Stimulated activated CD4-positive, alpha-beta T cell treated with anti-CD3 and anti-CD28 coated beads, Interleukin-1b, Interleukin-23, amount 100 ng/mL, for 24 hours (primary cell): ENCODE measurements at regions not wholly inside any gene's neighbourhood (a gene's known extent, or its start where the extent isn't known, plus 50 kb on each side); places are given as distances from the start of the nearest gene placed in this dataset.

Experiments used
- DNase-seq, 4 experiments: peaks; one replicate each; pipeline ENCODE4 v3.0.0-alpha.2; 2020; ENCODE audit warnings: low read depth in 4 of 4, low spot score in 1 of 4

GRCh38 chr15:91520850-91521249 lies 332.7 kb upstream of the SLCO3A1 start:
- DNase-seq, result no peak

DNA sequence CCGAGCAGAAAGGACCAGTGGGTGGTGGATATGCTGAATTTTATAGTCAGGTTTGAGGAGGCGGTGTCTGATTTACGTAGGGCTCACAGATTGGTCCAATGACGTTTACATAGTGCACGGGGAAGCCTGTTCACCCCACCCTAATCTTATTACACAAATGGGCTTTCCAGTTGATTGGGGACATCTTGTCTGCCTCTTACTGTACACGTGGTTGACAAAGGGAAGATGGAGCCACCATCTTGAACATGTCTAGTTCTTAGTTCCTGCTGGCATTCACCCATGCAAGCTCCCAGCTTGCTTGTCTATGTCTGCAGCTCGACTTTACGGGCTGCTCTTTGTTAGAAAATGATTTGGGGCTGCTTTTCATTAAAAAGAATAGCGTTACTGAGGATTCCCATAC lies 332.0 kb upstream of the SLCO3A1 start:
- DNase-seq, result no peak

DNA sequence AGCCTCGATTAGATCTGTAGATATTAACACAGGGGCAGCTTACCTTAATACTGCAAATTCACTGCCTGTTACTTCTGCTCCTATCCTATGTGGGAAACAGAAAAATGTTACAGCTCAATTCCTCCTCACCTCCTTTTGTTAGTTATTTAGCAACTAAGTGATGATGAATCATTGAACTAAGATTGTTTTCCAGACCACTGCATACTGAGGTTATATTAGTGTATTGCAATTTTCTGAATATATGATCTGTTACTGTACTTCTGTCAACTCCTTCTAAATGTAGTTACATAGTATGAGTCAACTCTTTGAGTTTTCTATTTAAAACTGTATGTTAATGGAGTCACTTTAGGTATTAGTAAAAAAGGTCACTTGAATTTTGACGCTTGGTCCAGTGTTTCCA lies 331.5 kb upstream of the SLCO3A1 start:
- DNase-seq, result no peak

GRCh38 chr15:91522605-91523332 lies 330.7 kb upstream of the SLCO3A1 start:
- DNase-seq, result no peak

- DNase-seq, result no peak
Observed at GRCh38 chr15:91523596-91523995, 329.9 kb upstream of the SLCO3A1 start.

- no peak for DNase-seq
Observed at GRCh38 chr15:91524534-91524933, 329.0 kb upstream of the SLCO3A1 start.

- DNase-seq, result no peak
Observed at GRCh38 chr15:91525751-91526150, 327.8 kb upstream of the SLCO3A1 start.

DNA sequence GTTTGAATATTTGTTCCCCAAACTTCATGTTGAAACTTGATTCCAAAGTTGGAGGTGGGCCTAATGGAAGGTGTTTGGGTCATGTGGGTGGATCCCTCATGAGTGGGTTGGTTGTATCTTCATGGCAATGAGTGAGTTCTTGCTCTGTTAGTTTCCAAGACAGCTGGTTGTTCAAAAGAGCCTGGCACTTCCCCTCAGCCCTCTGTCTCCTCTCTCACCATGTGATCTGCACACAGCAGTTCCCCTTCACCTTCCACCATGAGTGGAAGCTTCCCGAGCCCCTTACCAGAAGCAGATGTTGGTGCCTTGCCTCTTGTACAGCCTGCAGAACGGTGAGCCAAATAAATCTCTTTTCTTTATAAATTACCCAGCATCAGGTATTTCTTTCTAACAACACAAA lies 327.1 kb upstream of the SLCO3A1 start:
- DNase-seq, result no peak

DNA sequence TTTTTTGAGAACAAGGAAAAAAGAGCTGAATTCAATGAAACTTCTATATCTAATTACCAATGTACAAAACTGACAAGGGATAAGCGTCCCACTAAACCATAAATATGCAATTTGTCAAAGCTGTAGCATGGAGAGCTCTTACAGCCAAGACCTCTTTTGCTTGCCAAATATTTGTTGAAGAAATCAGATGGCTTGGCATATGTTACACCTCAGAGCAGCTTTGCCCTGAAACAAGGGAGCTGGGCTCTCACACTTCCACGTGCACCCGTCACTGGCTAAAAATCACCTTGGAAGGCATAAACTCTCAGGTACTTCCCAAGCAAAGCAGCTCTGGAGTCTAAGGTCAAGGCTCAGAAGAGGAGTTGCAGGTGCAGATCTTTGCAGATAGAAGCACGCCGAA lies 324.7 kb upstream of the SLCO3A1 start:
- no peak for DNase-seq

GRCh38 chr15:91529534-91529933 lies 324.0 kb upstream of the SLCO3A1 start:
- DNase-seq, result no peak

GRCh38 chr15:91530279-91530678 lies 323.2 kb upstream of the SLCO3A1 start:
- no peak for DNase-seq

DNA sequence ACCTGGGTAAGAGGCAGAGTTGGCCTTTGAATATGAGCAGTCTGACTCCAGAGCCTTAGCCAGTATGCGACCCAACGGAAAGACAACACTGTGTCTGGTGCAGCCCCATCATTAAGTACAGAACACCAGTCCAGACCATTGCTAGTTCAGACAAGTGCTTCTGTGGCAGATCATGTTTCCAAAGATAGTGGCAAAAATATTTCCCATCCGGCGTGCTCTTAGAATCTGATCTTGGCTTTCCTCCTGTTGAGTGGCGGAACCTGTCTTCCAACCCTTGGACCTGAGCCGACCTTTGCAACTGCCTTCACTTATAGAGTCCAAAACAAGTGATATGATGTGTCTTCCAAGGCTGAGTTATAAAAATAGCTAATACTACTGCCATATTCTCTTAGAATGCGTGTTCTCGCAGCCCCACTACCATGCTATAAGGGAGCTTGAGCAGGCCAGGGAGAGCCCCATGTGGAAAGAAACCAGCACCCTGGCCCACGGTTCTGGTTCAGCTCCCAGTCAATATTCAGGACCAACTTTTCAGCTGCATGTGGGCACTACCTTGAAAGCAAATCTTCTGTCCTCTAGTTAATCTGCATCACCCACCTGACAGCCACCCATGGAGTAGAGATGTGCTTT lies 322.4 kb upstream of the SLCO3A1 start:
- no peak for DNase-seq

DNA sequence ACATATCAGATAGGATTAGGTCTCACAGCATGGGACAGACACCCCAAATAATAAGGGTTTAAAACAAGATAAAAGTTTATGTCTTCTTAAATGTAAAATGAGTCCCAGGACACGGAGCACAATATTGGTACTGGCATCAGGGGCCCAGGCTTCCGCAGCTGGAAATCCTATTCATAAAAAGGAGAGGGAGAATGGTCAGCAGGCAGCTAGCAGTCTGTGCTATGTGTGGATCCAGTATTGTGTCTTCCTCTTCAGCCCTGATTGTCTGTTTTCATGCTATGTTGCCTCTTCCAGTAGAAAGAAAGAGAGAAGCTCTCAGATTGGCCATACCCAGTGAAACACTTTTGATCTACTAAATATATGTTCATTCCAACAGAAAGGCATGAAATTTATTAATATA lies 319.3 kb upstream of the SLCO3A1 start:
- no peak for DNase-seq

DNA sequence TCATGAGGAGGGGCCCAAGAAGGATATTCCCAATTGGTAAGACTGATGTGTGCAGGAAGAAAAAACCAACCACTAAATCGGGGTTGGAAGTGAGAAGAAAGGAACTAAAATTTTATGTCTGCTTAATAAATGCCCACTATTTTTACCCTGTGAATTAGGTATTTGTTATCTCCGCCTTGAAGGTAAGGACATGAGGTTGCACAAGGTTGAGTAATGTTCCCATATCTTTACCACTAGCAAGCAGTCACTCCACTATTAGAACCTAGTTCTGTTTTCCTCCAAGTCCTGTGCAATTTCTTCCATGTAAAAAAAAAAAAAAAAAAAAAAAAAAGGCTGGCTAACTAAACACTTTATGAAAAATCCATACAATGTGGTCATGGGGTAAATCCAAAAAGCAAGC lies 318.5 kb upstream of the SLCO3A1 start:
- DNase-seq, result no peak

DNA sequence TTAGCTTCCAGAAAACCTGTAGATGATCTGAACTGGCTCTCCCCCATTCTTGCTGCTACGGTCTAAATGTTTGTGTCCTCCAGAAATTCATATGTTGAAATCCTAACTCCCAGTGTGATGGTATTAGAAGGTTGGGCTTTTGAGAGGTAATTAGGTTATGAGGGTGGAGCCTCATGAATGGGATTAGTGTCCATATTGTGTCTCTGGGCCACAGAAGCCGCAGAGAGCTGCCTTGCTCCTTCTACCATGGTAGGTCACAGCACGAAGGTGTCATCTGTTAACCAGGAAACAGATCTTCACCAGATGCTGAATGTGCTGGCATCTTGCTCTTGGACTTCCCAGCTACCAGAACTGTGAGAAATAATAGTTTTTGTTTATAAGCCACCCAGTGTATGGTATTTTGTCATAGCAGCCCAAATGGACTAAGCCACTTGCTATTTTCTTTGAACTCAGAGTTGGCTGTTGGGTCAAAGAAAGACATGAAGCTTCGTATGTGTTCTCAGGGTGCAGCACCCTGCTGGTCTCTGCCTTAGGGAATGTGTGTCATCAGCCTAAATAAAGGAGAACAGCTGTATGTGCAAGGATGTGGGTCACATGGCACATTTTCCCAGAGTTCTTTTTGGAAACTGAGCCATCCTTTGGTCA lies 317.5 kb upstream of the SLCO3A1 start:
- DNase-seq, result no peak

DNA sequence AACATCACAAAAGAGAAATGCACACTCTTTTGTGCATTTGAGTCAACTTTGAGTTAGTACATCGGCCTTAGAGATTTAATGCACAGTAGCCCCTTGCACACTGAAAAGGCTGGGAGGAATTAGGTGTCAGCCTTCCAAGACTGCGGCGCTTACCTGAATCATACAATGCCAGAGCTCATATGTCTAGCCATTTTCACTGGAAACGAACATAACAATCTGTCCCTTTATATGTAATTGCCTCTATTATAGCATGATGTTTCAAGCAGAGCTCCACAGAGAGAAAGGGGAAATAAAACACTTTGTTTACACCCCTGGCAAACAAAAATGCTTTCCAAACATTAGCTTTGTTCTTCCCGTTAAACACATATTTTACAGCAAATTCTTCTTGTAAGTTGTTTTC lies 315.7 kb upstream of the SLCO3A1 start:
- no peak for DNase-seq

DNA sequence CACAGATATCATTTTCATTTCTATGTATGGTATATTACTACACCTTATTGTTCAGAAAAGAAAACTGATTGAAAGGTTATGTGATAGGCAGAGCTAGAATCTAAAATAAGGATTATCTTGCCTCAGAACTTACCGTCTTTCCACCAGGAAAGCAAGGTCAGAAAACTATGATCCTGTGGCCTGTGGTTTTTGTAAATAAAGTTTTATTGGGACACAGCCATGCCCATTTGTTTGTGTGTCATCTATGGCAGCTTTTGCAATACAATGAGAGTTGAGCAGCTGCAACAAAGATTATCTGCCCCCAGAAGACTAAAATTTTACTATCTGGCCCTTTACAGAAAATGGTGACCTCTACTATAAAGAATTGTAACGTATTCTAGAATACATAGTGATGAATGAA lies 314.7 kb upstream of the SLCO3A1 start:
- no peak for DNase-seq

DNA sequence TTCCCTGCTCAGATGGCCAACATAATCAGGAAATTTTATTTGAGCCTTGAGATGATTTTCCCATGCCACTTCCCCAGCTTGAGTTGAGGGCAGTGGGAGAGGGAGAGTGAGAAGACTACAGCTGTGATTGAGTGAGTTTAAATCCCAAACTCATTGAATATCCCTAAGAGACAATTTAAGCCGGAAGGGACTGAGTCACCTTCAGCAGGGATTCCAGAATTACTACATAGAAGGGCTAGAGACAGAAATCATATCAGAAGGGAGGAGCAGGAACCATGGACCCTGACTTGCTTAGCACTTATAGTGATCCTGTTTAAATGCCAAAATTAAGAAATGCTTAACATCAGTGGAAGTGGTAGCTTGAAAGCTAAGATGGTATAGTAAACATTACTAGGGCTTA lies 312.2 kb upstream of the SLCO3A1 start:
- no peak for DNase-seq

DNA sequence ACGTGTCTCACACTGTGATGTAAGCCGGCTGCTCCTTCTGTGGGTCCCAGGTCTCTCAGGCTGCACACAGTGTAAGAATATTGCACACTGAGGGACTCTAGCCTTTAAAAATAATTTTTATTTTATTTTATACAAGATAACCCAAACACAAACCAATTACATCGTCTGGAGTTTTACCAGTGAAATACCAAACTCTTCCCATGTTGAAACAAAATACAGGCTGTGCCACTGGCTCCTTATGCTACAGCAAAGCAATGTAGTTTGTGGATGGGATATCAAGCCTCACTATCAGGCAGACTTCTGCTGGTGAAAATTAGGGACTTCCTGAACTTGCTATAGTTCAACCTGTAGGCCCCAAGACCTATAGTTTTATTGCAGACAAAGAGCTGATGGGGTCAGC lies 311.3 kb upstream of the SLCO3A1 start:
- no peak for DNase-seq

DNA sequence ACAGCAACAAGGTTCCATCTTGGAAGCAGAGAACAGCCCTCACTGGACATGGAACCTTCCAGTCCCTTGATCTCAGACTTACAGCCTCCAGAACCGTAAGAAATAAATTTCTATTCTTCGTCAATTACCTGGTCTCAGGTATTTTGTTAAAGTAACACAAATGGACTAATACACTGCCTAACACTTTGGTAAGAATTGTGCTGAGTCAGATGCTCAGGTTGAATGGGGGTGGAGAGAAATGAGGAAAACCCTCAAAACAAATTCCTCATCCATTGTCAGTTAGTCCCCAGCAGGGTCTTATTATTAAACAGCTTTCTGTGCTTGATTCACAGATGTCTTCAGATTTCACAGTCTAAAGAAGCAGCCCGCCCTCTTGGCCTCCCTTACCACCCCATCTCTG lies 306.2 kb upstream of the SLCO3A1 start:
- no peak for DNase-seq

DNA sequence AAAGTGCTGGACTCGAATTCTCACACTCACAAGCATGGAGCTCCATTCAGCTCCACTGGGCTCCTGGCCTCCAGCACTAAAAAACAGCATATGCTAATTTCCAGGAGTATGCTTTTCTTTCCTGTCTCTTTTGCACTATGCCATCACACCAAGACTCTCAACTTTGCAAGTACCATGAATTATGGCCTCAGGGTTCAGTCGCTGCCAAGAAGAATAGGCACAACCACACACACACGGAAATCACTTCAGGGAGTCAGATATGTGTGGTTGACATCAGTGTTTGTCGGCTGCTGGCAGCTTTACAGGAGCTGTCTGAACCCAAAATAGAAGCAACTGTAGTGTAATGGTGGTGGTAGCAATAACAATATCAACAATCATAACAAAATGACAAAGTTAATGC lies 305.0 kb upstream of the SLCO3A1 start:
- DNase-seq, result no peak

DNA sequence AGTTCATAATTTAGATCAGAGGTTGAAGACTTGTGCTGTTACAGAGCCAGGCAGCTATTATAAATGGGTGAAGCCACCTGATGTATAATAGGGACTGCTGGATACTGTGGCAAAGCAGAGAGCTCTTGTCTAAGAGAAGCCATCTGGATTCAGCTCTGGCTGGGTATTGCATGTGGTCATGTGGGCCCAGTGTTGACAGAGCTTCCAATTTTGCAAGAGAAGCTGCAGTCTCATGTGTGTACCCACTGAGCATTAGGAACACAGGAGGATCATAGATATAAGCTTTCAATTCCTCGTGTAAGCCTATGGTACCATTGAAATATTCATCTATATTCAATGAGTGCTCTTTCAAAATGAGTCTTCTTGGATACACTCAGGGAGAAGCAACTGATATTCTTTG lies 303.9 kb upstream of the SLCO3A1 start:
- no peak for DNase-seq

DNA sequence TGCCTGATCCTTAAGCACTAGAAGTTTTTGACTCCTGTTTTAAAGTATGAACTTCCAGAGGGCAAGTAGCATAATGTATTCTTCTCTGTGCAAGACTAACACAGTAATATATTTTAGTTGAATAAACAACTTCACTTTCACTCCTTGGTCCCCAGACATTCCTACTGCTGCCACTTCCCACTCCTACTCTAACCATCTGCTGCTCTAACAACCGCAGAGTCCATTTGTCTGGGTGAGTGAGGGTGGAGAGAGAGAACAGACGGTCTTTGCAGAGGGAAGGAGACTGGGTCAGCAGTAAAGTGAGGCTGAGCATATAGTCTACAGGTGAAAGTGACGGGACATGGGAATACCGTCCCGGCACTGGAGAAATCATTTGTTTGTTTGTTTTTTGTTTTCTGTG lies 301.0 kb upstream of the SLCO3A1 start:
- no peak for DNase-seq
